ENCODE measurements at regions not wholly inside any gene's neighbourhood (a gene's known extent, or its start where the extent isn't known, plus 50 kb on each side); places are given as distances from the start of the nearest gene placed in this dataset.

- TF ChIP-seq, protein P1, sequence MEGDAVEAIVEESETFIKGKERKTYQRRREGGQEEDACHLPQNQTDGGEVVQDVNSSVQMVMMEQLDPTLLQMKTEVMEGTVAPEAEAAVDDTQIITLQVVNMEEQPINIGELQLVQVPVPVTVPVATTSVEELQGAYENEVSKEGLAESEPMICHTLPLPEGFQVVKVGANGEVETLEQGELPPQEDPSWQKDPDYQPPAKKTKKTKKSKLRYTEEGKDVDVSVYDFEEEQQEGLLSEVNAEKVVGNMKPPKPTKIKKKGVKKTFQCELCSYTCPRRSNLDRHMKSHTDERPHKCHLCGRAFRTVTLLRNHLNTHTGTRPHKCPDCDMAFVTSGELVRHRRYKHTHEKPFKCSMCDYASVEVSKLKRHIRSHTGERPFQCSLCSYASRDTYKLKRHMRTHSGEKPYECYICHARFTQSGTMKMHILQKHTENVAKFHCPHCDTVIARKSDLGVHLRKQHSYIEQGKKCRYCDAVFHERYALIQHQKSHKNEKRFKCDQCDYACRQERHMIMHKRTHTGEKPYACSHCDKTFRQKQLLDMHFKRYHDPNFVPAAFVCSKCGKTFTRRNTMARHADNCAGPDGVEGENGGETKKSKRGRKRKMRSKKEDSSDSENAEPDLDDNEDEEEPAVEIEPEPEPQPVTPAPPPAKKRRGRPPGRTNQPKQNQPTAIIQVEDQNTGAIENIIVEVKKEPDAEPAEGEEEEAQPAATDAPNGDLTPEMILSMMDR (IDR thresholded peaks at IDR 0.05; ENCODE audit: low read depth, low read length, poor library complexity, severe bottlenecking) = no peak
- no peak for TF ChIP-seq EZH2phosphoT487 (IDR thresholded peaks at IDR 0.05; ENCODE audit: borderline replicate concordance, low read length)
Observed at GRCh38 chr16:85436207-85436606, 176.9 kb upstream of the GSE1 start.
